GM18519 (cell line): ENCODE measurements at regions not wholly inside any gene's neighbourhood (a gene's known extent, or its start where the extent isn't known, plus 50 kb on each side); places are given as distances from the start of the nearest gene placed in this dataset.
"Not testable (repeated sequence)": the region's sequence is repeated elsewhere in the genome, so short reads cannot be mapped to it uniquely, and the experiment has no call there.

Experiments
- ATAC-seq: cut with Tn5 transposase; IDR thresholded peaks from one replicate; pipeline ENCODE4 v1.9.1; 2021; ENCODE audit warnings: mild to moderate bottlenecking, moderate library complexity; ENCODE audit not compliant: unreplicated experiment, low FRiP score

GRCh38 chr5:2101685-2102084 is 219.0 kb upstream of the IRX4 start:
- ATAC-seq, result no peak

GRCh38 chr5:2096887-2097505 is 214.3 kb upstream of the IRX4 start:
- ATAC-seq, result no peak

- ATAC-seq, result no peak
These were observed 212.3 kb upstream of the IRX4 start for GRCh38 chr5:2095011-2095410.

- no peak for ATAC-seq
These were observed 211.9 kb upstream of the IRX4 start for GRCh38 chr5:2094616-2094995.

- no peak for ATAC-seq
These were observed 211.3 kb upstream of the IRX4 start for GRCh38 chr5:2093859-2094615.

GRCh38 chr5:2091921-2092320 is 209.2 kb upstream of the IRX4 start:
- ATAC-seq, result no peak

- no peak for ATAC-seq
These were observed 205.3 kb upstream of the IRX4 start for GRCh38 chr5:2087980-2088379.

- ATAC-seq, result no peak
These were observed 192.6 kb upstream of the IRX4 start for GRCh38 chr5:2075365-2075764.

GRCh38 chr5:2071562-2071961 is 188.8 kb upstream of the IRX4 start:
- no peak for ATAC-seq

GRCh38 chr5:2070787-2071186 is 188.1 kb upstream of the IRX4 start:
- ATAC-seq, result not testable (repeated sequence)

- no peak for ATAC-seq
These were observed 185.8 kb upstream of the IRX4 start for GRCh38 chr5:2068531-2068930.

- ATAC-seq, result no peak
These were observed 183.6 kb upstream of the IRX4 start for GRCh38 chr5:2066373-2066772.

- not testable (repeated sequence) for ATAC-seq
These were observed 180.7 kb upstream of the IRX4 start for GRCh38 chr5:2063380-2063779.

- no peak for ATAC-seq
These were observed 170.0 kb upstream of the IRX4 start for GRCh38 chr5:2052687-2053086.

GRCh38 chr5:2049876-2050275 is 167.2 kb upstream of the IRX4 start:
- no peak for ATAC-seq

- no peak for ATAC-seq
These were observed 165.9 kb upstream of the IRX4 start for GRCh38 chr5:2048664-2049063.

GRCh38 chr5:2047341-2047927 is 164.7 kb upstream of the IRX4 start:
- ATAC-seq, result no peak

- no peak for ATAC-seq
These were observed 161.3 kb upstream of the IRX4 start for GRCh38 chr5:2044041-2044440.

- ATAC-seq, result no peak
These were observed 156.4 kb upstream of the IRX4 start for GRCh38 chr5:2039180-2039531.

- peak; percentile 89 for ATAC-seq
These were observed 155.8 kb upstream of the IRX4 start for GRCh38 chr5:2038321-2039179.

GRCh38 chr5:2036885-2037284 is 154.2 kb upstream of the IRX4 start:
- ATAC-seq, result no peak
